GM12892 (cell line): ENCODE measurements at regions not wholly inside any gene's neighbourhood (a gene's known extent, or its start where the extent isn't known, plus 50 kb on each side); places are given as distances from the start of the nearest gene placed in this dataset.

ENCODE experiments used
- DNase-seq: peaks from one replicate; pipeline ENCODE4 v3.0.0; 2011; ENCODE audit not compliant: insufficient read length
- FAIRE-seq: peaks from 2 replicates; lab custom pipeline; 2011; peaks lifted over from hg19 to GRCh38; lab: Jason Lieb, UNC
- POLR2A ChIP-seq: IDR thresholded peaks from 2 replicates; pipeline ENCODE4 v1.6.1; 2011; ENCODE audit warnings: low read depth, low read length, control low read depth
- POLR2AphosphoS5 ChIP-seq: IDR thresholded peaks from 2 replicates; pipeline ENCODE4 v1.6.1; 2011; ENCODE audit warnings: low read depth, low read length, control low read depth
- TAF1 ChIP-seq: IDR thresholded peaks from 2 replicates; pipeline ENCODE4 v1.6.1; 2011; ENCODE audit warnings: low read depth, mild to moderate bottlenecking, control low read depth, low read length, borderline replicate concordance

GRCh38 chr2:191757208-191757607, 79.3 kb downstream of the NABP1 start:
- FAIRE-seq (no peak), DNase-seq (no peak)
- TF ChIP-seq TAF1: no peak
- TF ChIP-seq POLR2AphosphoS5: no peak
- TF ChIP-seq POLR2A: no peak

- TF ChIP-seq POLR2AphosphoS5 (no peak), TAF1 (no peak), POLR2A (no peak)
- FAIRE-seq: peak; percentile 95
- peak; percentile 47 for DNase-seq
Measured at GRCh38 chr2:191758518-191759507, 80.9 kb downstream of the NABP1 start.

GRCh38 chr2:191759680-191760079, 81.7 kb downstream of the NABP1 start:
- TF ChIP-seq TAF1: no peak
- no peak for TF ChIP-seq POLR2A
- no peak for TF ChIP-seq POLR2AphosphoS5
- FAIRE-seq: no peak
- DNase-seq: no peak

GRCh38 chr2:191760655-191761262, 82.8 kb downstream of the NABP1 start:
- FAIRE-seq (no peak), DNase-seq (no peak)
- TF ChIP-seq POLR2A (no peak), POLR2AphosphoS5 (no peak), TAF1 (no peak)

- no peak for TF ChIP-seq TAF1
- TF ChIP-seq POLR2A: no peak
- DNase-seq (no peak), FAIRE-seq (no peak)
Measured at GRCh38 chr2:191773136-191773535, 73.8 kb downstream of the CAVIN2 start.

- no peak for FAIRE-seq
- no peak for DNase-seq
- no peak for TF ChIP-seq POLR2A
- TF ChIP-seq POLR2AphosphoS5: no peak
- TF ChIP-seq TAF1: no peak
Measured at GRCh38 chr2:191777351-191777750, 69.5 kb downstream of the CAVIN2 start.

- FAIRE-seq (no peak), DNase-seq (no peak)
- TF ChIP-seq TAF1 (no peak), POLR2AphosphoS5 (no peak), POLR2A (no peak)
Measured at GRCh38 chr2:191778041-191778440, 68.8 kb downstream of the CAVIN2 start.

GRCh38 chr2:191782351-191782750, 64.5 kb downstream of the CAVIN2 start:
- DNase-seq (no peak), FAIRE-seq (no peak)
- no peak for TF ChIP-seq POLR2AphosphoS5
- no peak for TF ChIP-seq TAF1
- TF ChIP-seq POLR2A: no peak

GRCh38 chr2:191783416-191783815, 63.5 kb downstream of the CAVIN2 start:
- no peak for TF ChIP-seq POLR2A
- FAIRE-seq (no peak), DNase-seq (no peak)
